ENCODE measurements at regions not wholly inside any gene's neighbourhood (a gene's known extent, or its start where the extent isn't known, plus 50 kb on each side); places are given as distances from the start of the nearest gene placed in this dataset.
"Not testable (repeated sequence)": the region's sequence is repeated elsewhere in the genome, so short reads cannot be mapped to it uniquely, and the experiment has no call there.

GRCh38 chr11:37135606-37136005, 537.6 kb upstream of the RAG2 start:
- TF ChIP-seq CTCF (IDR thresholded peaks at IDR 0.05 in 8 of 11, conservative IDR thresholded peaks at IDR 0.05 in 3 of 11); POLR2A (IDR thresholded peaks at IDR 0.05): not testable (repeated sequence)

All from spleen (tissue), 7 donors.